ENCODE measurements at regions not wholly inside any gene's neighbourhood (a gene's known extent, or its start where the extent isn't known, plus 50 kb on each side); places are given as distances from the start of the nearest gene placed in this dataset.

- POLR2A ChIA-PET = no interaction called here
- H3K27me3 Mint-ChIP-seq (ENCODE audit: low read depth) = no peaks in the 10 kb centered on the region
- H3K36me3 Mint-ChIP-seq = peaks cover 4% of the 10 kb centered on the region
- DNase-seq (ENCODE audit: low spot score) (no peak), ATAC-seq (no peak)
- no peak overlapping the region for H3K27ac Mint-ChIP-seq
- H3K4me3 Mint-ChIP-seq = no peak overlapping the region
- TF ChIP-seq OVOL2 (CRISPR knock-in tag; IDR thresholded peaks at IDR 0.05; ENCODE audit: borderline replicate concordance) (no peak), ATF3 (CRISPR knock-in tag; conservative IDR thresholded peaks at IDR 0.05) (no peak), PRDM15 (CRISPR knock-in tag; IDR thresholded peaks at IDR 0.05) (no peak), JUN (CRISPR knock-in tag; IDR thresholded peaks at IDR 0.05) (no peak), EMX1 (CRISPR knock-in tag; IDR thresholded peaks at IDR 0.05) (no peak)
- TF ChIP-seq, protein P1, sequence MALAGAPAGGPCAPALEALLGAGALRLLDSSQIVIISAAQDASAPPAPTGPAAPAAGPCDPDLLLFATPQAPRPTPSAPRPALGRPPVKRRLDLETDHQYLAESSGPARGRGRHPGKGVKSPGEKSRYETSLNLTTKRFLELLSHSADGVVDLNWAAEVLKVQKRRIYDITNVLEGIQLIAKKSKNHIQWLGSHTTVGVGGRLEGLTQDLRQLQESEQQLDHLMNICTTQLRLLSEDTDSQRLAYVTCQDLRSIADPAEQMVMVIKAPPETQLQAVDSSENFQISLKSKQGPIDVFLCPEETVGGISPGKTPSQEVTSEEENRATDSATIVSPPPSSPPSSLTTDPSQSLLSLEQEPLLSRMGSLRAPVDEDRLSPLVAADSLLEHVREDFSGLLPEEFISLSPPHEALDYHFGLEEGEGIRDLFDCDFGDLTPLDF (CRISPR knock-in tag; IDR thresholded peaks at IDR 0.05) = no peak
- TF ChIP-seq, protein P2, sequence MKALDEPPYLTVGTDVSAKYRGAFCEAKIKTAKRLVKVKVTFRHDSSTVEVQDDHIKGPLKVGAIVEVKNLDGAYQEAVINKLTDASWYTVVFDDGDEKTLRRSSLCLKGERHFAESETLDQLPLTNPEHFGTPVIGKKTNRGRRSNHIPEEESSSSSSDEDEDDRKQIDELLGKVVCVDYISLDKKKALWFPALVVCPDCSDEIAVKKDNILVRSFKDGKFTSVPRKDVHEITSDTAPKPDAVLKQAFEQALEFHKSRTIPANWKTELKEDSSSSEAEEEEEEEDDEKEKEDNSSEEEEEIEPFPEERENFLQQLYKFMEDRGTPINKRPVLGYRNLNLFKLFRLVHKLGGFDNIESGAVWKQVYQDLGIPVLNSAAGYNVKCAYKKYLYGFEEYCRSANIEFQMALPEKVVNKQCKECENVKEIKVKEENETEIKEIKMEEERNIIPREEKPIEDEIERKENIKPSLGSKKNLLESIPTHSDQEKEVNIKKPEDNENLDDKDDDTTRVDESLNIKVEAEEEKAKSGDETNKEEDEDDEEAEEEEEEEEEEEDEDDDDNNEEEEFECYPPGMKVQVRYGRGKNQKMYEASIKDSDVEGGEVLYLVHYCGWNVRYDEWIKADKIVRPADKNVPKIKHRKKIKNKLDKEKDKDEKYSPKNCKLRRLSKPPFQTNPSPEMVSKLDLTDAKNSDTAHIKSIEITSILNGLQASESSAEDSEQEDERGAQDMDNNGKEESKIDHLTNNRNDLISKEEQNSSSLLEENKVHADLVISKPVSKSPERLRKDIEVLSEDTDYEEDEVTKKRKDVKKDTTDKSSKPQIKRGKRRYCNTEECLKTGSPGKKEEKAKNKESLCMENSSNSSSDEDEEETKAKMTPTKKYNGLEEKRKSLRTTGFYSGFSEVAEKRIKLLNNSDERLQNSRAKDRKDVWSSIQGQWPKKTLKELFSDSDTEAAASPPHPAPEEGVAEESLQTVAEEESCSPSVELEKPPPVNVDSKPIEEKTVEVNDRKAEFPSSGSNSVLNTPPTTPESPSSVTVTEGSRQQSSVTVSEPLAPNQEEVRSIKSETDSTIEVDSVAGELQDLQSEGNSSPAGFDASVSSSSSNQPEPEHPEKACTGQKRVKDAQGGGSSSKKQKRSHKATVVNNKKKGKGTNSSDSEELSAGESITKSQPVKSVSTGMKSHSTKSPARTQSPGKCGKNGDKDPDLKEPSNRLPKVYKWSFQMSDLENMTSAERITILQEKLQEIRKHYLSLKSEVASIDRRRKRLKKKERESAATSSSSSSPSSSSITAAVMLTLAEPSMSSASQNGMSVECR (CRISPR knock-in tag; IDR thresholded peaks at IDR 0.05; ENCODE audit: borderline replicate concordance) = no peak
- TF ChIP-seq, protein P3, sequence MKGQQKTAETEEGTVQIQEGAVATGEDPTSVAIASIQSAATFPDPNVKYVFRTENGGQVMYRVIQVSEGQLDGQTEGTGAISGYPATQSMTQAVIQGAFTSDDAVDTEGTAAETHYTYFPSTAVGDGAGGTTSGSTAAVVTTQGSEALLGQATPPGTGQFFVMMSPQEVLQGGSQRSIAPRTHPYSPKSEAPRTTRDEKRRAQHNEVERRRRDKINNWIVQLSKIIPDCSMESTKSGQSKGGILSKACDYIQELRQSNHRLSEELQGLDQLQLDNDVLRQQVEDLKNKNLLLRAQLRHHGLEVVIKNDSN (CRISPR knock-in tag; IDR thresholded peaks at IDR 0.05) = no peak
- CTCF ChIA-PET = no interaction called here
- H3K9me3 Mint-ChIP-seq = peaks cover 9% of the 10 kb centered on the region
- H3K4me1 Mint-ChIP-seq = peaks cover 36% of the 10 kb centered on the region
These were observed 253.1 kb downstream of the CDCA7 start for GRCh38 chr2:173607606-173608311.

DNA sequence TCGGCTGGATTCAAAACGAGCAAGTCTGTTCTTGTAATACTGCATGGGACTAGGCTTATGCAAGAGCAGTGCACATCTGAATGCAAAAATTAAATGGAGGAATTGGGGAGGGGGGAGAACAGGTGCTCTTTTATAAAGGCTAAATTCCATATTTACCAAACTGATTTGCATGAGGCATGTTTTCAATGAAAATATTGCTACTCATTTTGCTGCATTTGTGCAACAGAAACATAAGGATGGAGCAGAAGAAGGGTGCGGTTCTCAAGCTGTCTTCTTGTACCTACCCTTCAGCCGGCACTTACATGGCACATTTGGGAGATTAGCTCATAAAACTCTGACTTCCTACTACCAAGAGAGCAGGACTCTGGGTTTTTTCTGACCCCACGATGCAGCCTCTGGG, 256.4 kb downstream of the CDCA7 start:
- Mint-ChIP-seq H3K27me3 (ENCODE audit: low read depth) (no peaks in the 10 kb centered on the region), H3K27ac (no peak overlapping the region), H3K9me3 (peaks cover 4% of the 10 kb centered on the region; the same call in 1 of the 2 replicates), H3K36me3 (no peaks in the 10 kb centered on the region), H3K4me3 (no peak overlapping the region), H3K4me1 (peaks cover 34% of the 10 kb centered on the region)
- ATAC-seq (no peak), DNase-seq (ENCODE audit: low spot score) (no peak)
- POLR2A ChIA-PET = no interaction called here
- CTCF ChIA-PET = interaction anchor here (1.4 to 1.7 kb wide), 3 partner anchors 29 to 208 kb away, joined by 5 to 8 read pairs (median 6); no protein-coding TSS in a partner anchor
- no peak for TF ChIP-seq EMX1 (CRISPR knock-in tag; IDR thresholded peaks at IDR 0.05)
- TF ChIP-seq ZNF532 (CRISPR knock-in tag; IDR thresholded peaks at IDR 0.05; ENCODE audit: borderline replicate concordance) = no peak
- no peak for TF ChIP-seq HMGXB4 (CRISPR knock-in tag; IDR thresholded peaks at IDR 0.05)
- no peak for TF ChIP-seq ELF4 (CRISPR knock-in tag; IDR thresholded peaks at IDR 0.05; ENCODE audit: low read depth)
- TF ChIP-seq, protein P3 (CRISPR knock-in tag; IDR thresholded peaks at IDR 0.05) = no peak
- TF ChIP-seq, protein P4, sequence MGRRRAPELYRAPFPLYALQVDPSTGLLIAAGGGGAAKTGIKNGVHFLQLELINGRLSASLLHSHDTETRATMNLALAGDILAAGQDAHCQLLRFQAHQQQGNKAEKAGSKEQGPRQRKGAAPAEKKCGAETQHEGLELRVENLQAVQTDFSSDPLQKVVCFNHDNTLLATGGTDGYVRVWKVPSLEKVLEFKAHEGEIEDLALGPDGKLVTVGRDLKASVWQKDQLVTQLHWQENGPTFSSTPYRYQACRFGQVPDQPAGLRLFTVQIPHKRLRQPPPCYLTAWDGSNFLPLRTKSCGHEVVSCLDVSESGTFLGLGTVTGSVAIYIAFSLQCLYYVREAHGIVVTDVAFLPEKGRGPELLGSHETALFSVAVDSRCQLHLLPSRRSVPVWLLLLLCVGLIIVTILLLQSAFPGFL (CRISPR knock-in tag; IDR thresholded peaks at IDR 0.05; ENCODE audit: borderline replicate concordance) = no peak

Data from WTC11 (cell line).